ENCODE measurements at regions not wholly inside any gene's neighbourhood (a gene's known extent, or its start where the extent isn't known, plus 50 kb on each side); places are given as distances from the start of the nearest gene placed in this dataset.

GRCh38 chr9:86405926-86406325, 51.7 kb upstream of the TUT7 start:
- DNase-seq = no peak

GRCh38 chr9:86405086-86405491, 50.9 kb upstream of the TUT7 start:
- no peak for DNase-seq
